ENCODE measurements at regions not wholly inside any gene's neighbourhood (a gene's known extent, or its start where the extent isn't known, plus 50 kb on each side); places are given as distances from the start of the nearest gene placed in this dataset.

DNA sequence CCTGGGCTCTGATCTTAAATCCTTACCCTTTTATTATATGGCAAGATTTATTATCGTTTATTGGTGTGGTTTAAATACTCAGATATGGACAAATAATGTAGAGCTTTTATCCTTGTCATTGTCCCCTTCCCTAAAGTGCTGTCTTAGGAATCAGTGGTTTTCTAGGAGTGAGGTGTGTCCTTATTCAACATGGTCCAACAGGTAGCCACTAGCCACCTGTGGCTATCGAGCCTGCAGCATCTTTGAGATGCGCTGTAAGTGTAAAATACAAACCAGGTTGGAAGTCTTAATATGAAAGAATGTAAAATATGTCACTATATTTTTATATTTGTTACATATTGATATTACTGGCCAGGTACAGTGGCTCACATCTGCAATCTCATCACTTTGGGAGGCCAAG, 82.4 kb upstream of the BASP1 start:
- POLR2A ChIA-PET: no interaction called here
- Histone ChIP-seq H3K4me1 (no peaks in the 10 kb centered on the region), H3K9me3 (no peaks in the 10 kb centered on the region), H3K4me3 (ENCODE audit: low read depth, low read length) (no peak overlapping the region), H3K27me3 (replicated peaks; ENCODE audit: control insufficient read depth, insufficient read depth, low read length) (no peaks in the 10 kb centered on the region), H3K36me3 (ENCODE audit: control insufficient read depth, insufficient read depth, low read length) (no peaks in the 10 kb centered on the region)
- Mint-ChIP-seq H3K4me1 (ENCODE audit: low read depth, unreplicated experiment) (peaks cover 9% of the 10 kb centered on the region), H3K36me3 (ENCODE audit: insufficient read depth, unreplicated experiment) (no peaks in the 10 kb centered on the region), H3K27me3 (ENCODE audit: insufficient read depth, unreplicated experiment) (no peaks in the 10 kb centered on the region), H3K27ac (ENCODE audit: unreplicated experiment) (no peak overlapping the region), H3K4me3 (ENCODE audit: unreplicated experiment) (no peak overlapping the region), H3K9me3 (ENCODE audit: unreplicated experiment) (no peaks in the 10 kb centered on the region)
- TF ChIP-seq, protein P1, sequence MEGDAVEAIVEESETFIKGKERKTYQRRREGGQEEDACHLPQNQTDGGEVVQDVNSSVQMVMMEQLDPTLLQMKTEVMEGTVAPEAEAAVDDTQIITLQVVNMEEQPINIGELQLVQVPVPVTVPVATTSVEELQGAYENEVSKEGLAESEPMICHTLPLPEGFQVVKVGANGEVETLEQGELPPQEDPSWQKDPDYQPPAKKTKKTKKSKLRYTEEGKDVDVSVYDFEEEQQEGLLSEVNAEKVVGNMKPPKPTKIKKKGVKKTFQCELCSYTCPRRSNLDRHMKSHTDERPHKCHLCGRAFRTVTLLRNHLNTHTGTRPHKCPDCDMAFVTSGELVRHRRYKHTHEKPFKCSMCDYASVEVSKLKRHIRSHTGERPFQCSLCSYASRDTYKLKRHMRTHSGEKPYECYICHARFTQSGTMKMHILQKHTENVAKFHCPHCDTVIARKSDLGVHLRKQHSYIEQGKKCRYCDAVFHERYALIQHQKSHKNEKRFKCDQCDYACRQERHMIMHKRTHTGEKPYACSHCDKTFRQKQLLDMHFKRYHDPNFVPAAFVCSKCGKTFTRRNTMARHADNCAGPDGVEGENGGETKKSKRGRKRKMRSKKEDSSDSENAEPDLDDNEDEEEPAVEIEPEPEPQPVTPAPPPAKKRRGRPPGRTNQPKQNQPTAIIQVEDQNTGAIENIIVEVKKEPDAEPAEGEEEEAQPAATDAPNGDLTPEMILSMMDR (IDR thresholded peaks at IDR 0.05; ENCODE audit: insufficient read depth in 1 of 2, low read depth in 1 of 2, low read length in 1 of 2, severe bottlenecking in 1 of 2, unreplicated experiment in 1 of 2): no peak
- intact Hi-C loops (cut with micrococcal nuclease; ENCODE audit: unreplicated experiment): no loop called here
- no peak for DNase-seq
- CTCF ChIA-PET: no interaction called here
- no TSS peak for BruUV-seq (replicated peaks)

DNA sequence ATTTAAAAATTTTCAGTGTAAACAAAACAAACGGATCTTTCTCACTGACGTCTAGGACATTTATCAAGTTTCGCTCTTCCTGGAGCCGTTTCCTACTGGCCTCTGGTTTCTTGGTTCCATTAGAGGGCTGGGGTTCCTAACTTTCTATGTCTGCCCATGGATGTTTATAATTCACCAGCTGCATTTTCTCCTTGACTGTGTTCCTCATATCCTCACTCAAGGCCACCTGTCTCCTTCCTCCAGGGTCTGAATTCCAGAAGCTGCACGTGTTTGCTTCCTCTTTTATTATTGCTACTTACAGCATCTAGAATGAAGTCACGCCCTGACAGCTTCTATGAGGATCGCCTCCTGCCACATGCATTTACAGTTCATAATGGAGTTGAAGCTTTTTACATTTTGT, 74.1 kb upstream of the BASP1 start:
- ChIA-PET POLR2A (no interaction called here), CTCF (interaction anchor here (1.5 kb wide), 1 partner anchor 11 kb away, joined by 3 read pairs; no protein-coding TSS in a partner anchor)
- H3K36me3 ChIP-seq (ENCODE audit: control insufficient read depth, insufficient read depth, low read length): no peaks in the 10 kb centered on the region
- H3K9me3 Mint-ChIP-seq (ENCODE audit: unreplicated experiment): no peaks in the 10 kb centered on the region
- no peaks in the 10 kb centered on the region for H3K27me3 ChIP-seq (replicated peaks; ENCODE audit: control insufficient read depth, insufficient read depth, low read length)
- no peaks in the 10 kb centered on the region for H3K9me3 ChIP-seq
- no peaks in the 10 kb centered on the region for H3K27me3 Mint-ChIP-seq (ENCODE audit: insufficient read depth, unreplicated experiment)
- H3K4me3 Mint-ChIP-seq (ENCODE audit: unreplicated experiment): no peak overlapping the region
- 0 out of 2 replicates have a peak, but pooled peaks cover 8% of the 10 kb centered on the region for H3K4me1 ChIP-seq
- H3K4me1 Mint-ChIP-seq (ENCODE audit: low read depth, unreplicated experiment): peaks cover 16% of the 10 kb centered on the region
- H3K27ac Mint-ChIP-seq (ENCODE audit: unreplicated experiment): peak overlapping the region; percentile 12
- intact Hi-C loops (cut with micrococcal nuclease; ENCODE audit: unreplicated experiment): no loop called here
- no peaks in the 10 kb centered on the region for H3K36me3 Mint-ChIP-seq (ENCODE audit: insufficient read depth, unreplicated experiment)
- no peak for DNase-seq
- BruUV-seq (replicated peaks): no TSS peak
- no peak overlapping the region for H3K4me3 ChIP-seq (ENCODE audit: low read depth, low read length)
- TF ChIP-seq, protein P1 (IDR thresholded peaks at IDR 0.05; ENCODE audit: insufficient read depth in 1 of 2, low read depth in 1 of 2, low read length in 1 of 2, severe bottlenecking in 1 of 2, unreplicated experiment in 1 of 2): no peak

DNA sequence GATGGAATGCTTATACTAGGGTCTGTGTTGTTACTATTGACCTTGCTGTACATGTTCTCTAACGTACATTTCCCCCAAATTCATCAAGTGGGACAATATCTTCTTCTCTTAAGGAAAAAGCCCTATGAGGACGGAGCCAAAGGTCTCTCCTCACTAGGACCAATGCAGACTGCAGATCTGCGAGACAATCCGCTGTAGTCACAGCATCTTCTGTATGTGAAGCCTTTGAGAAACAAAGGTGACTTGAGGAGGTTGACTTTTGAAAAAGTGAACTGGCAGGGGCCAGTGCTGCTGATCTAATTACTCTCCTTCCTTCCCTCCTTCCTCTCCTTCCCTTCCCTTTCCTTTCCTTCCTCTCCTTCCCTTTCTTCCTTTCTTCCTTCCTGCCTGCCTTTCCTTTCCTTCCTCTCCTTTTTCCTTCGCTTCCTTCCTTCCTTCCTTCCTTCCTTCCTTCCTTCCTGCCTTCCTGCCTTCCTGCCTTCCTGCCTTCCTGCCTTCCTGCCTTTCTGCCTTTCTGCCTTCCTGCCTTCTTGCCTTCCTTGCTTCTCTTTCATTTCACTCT, 71.1 kb upstream of the BASP1 start:
- peaks cover 16% of the 10 kb centered on the region for H3K4me1 Mint-ChIP-seq (ENCODE audit: low read depth, unreplicated experiment)
- TF ChIP-seq, protein P1 (IDR thresholded peaks at IDR 0.05; ENCODE audit: insufficient read depth in 1 of 2, low read depth in 1 of 2, low read length in 1 of 2, severe bottlenecking in 1 of 2, unreplicated experiment in 1 of 2): no peak
- Histone ChIP-seq H3K27me3 (replicated peaks; ENCODE audit: control insufficient read depth, insufficient read depth, low read length) (no peaks in the 10 kb centered on the region), H3K36me3 (ENCODE audit: control insufficient read depth, insufficient read depth, low read length) (no peaks in the 10 kb centered on the region), H3K4me1 (0 out of 2 replicates have a peak, but pooled peaks cover 8% of the 10 kb centered on the region), H3K4me3 (ENCODE audit: low read depth, low read length) (no peak overlapping the region), H3K9me3 (no peaks in the 10 kb centered on the region)
- CTCF ChIA-PET: interaction anchor here (1.1 kb wide), 1 partner anchor 14 kb away, joined by 3 read pairs; no protein-coding TSS in a partner anchor
- BruUV-seq (replicated peaks): no TSS peak
- H3K36me3 Mint-ChIP-seq (ENCODE audit: insufficient read depth, unreplicated experiment): no peaks in the 10 kb centered on the region
- no peaks in the 10 kb centered on the region for H3K27me3 Mint-ChIP-seq (ENCODE audit: insufficient read depth, unreplicated experiment)
- intact Hi-C loops (cut with micrococcal nuclease; ENCODE audit: unreplicated experiment): no loop called here
- DNase-seq: no peak
- H3K9me3 Mint-ChIP-seq (ENCODE audit: unreplicated experiment): no peaks in the 10 kb centered on the region
- no peak overlapping the region for H3K27ac Mint-ChIP-seq (ENCODE audit: unreplicated experiment)
- H3K4me3 Mint-ChIP-seq (ENCODE audit: unreplicated experiment): no peak overlapping the region
- POLR2A ChIA-PET: no interaction called here
